GM18868 (cell line): ENCODE measurements at regions not wholly inside any gene's neighbourhood (a gene's known extent, or its start where the extent isn't known, plus 50 kb on each side); places are given as distances from the start of the nearest gene placed in this dataset.
"Not testable (repeated sequence)": the region's sequence is repeated elsewhere in the genome, so short reads cannot be mapped to it uniquely, and the experiment has no call there.

Experiments
- ATAC-seq: cut with Tn5 transposase; IDR thresholded peaks from one replicate; pipeline ENCODE4 v1.9.1; 2021; ENCODE audit warnings: mild to moderate bottlenecking, moderate library complexity; ENCODE audit not compliant: unreplicated experiment

GRCh38 chr16:85517563-85518179, 95.5 kb upstream of the GSE1 start:
- no peak for ATAC-seq

GRCh38 chr16:85518398-85519049, 94.6 kb upstream of the GSE1 start:
- ATAC-seq: no peak

DNA sequence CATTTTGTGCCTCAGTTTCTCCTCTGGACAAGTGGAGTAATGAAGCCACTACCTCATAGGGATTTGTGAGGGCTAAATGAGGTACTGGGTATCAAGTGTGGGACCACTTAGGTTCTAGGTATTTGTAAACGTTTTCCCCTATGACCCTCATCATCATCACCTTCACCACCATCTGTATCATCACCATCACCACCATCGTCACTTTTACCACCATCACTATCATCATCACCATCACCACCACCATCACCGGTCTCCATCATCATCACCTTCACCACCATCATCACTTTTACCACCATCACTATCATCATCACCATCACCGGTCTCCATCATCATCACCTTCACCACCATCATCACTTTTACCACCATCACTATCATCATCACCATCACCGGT, 94.1 kb upstream of the GSE1 start:
- not testable (repeated sequence) for ATAC-seq

DNA sequence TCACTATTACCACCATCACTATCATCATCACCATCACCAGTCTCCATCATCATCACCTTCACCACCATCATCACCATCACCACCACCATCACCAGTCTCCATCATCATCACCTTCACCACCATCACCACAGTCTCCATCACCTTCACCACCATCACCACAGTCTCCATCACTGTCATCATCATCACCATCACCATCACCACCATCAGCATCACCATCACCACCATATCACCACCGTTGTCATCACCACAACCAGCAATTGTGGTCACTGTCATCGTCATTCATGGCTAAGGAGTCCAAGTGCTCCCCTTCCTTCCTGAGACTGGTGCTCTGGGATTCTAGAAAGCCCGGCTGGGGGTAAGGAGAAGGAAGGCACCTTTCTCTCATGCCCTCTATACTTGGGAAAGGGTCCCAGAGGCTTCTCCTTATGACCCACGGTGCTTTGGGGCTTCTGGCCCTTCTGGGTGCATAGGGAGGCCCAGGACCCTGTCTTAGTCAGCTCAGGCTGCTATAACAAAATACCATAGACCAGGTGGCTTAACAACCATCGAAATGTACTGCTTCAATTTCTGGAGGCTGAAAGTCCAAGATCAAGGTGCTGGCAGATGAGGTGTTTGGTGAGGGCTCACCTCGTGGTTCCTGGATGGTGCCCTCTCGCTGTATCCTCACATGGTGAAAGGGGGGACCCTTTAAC, 93.4 kb upstream of the GSE1 start:
- ATAC-seq: no peak

- no peak for ATAC-seq
Observed at GRCh38 chr16:85520853-85521521, 92.1 kb upstream of the GSE1 start.

GRCh38 chr16:85521552-85522307, 91.4 kb upstream of the GSE1 start:
- ATAC-seq: no peak

DNA sequence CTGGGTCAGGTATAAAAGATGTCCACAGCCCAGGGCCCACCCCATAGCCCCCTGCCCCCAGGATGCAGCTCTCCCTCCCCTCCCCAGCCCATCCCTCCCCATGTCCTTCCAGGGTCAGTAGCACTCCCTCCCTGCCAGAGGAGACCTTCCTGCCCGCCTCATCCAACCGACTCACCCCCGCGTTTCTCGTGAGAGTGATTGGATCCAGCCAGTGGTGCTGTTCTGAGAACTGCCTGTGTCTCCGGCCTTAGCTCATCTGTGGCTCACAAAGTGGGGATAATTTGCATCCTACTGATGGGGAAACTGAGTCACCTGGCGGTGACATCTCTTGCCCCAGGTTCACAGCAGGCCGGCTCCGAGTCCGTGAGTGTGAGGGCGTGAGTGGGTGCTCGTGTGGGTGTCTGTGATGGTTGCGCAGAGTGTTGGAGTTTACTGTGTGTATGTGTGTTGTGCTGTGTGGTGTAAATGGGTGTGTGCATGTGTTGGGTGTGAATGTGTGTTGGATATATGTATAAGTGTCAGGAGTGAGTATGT, 90.7 kb upstream of the GSE1 start:
- no peak for ATAC-seq

- no peak for ATAC-seq
Observed at GRCh38 chr16:85522842-85523601, 90.1 kb upstream of the GSE1 start.

DNA sequence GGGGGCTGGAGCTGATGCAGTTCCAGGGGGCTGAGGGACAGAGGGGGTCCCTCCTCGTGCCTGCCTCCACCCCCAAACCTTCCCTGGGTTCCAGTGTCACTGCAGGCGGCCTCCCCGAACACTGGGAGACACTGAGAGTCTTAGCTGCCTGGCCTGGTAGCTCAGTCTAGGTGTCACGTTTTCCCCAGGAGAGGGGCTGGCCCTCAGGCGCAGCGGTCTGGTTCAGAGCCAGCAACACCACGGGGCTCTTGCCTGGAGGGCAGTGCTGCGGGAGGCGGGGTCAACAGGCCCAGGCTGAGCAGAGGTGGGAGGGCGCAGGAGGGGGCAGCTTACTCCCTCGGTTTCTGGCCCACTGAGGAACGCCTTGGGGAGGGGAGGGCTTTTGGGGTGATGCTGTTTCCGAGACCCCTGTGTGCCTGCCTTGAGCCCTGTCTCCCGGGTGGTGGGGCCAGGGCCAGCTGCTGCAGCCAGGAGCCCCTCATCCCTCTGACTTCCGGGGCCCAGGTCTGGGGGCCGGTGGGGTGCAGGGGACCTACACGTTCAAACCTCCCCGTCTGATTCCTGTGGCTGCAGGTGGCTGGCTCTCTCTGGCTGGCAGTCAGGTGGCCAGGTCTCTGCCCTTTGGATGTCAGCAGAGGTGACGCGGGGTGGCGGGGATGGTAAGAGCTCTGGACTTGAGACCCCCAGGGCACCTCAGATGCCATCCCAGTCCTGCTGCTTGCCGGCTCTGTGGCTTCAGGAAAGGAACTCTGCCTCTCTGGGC, 89.3 kb upstream of the GSE1 start:
- no peak for ATAC-seq

DNA sequence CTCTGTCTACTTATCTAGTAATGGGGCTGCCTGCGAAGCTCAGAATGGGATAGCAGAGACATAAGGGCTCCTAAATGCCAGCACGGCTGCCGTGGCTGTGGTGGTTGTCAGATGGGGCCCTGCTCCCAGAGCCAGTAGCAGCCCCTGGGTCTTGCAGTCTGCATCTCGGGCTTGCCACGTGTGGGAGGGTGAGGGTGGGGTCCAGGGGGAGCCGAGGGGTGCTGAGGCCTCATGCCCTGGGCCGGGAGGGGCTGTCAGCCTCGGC, 88.8 kb upstream of the GSE1 start:
- no peak for ATAC-seq

GRCh38 chr16:85524630-85525419, 88.3 kb upstream of the GSE1 start:
- ATAC-seq: no peak

GRCh38 chr16:85525420-85526184, 87.5 kb upstream of the GSE1 start:
- no peak for ATAC-seq

GRCh38 chr16:85526185-85526974, 86.7 kb upstream of the GSE1 start:
- ATAC-seq: no peak

DNA sequence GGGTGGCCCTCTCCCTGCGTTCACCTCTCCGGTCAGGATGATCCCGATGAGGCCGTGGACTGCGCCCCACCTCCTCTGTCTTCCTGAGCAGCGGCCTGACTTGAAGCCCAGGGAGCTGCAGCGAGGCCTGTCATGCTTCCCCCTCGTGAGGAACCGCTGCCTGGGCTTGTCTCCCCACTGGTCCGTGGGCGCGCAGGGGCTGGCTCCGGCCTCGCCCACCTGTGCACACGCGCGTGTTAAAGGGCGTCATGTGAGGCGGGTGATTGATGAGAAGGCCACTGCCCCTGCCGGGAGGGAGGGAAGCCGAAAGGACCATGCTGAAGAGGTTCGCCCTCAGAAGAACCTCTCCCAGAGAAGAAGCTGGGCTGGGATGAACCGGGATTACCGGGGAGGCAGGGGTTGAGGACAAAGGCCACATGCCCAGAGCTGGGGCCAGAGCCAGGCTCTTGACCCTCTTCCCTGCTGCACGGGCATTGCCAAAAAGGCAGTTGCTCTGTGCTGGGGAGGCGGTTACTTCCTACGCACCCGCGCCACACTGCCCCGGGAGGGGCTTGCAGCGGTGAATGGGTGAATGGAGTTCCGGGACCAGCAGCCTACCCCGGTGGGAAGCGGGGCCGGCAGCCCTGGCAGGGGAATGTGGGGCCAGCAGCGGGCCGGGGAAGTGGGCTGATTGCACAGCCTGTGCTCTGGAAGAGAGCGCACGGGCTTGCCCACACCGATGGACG, 85.9 kb upstream of the GSE1 start:
- ATAC-seq: no peak

GRCh38 chr16:85527767-85528297, 85.3 kb upstream of the GSE1 start:
- ATAC-seq: no peak
